ENCODE measurements at regions not wholly inside any gene's neighbourhood (a gene's known extent, or its start where the extent isn't known, plus 50 kb on each side); places are given as distances from the start of the nearest gene placed in this dataset.
"Not testable (repeated sequence)": the region's sequence is repeated elsewhere in the genome, so short reads cannot be mapped to it uniquely, and the experiment has no call there.

DNA sequence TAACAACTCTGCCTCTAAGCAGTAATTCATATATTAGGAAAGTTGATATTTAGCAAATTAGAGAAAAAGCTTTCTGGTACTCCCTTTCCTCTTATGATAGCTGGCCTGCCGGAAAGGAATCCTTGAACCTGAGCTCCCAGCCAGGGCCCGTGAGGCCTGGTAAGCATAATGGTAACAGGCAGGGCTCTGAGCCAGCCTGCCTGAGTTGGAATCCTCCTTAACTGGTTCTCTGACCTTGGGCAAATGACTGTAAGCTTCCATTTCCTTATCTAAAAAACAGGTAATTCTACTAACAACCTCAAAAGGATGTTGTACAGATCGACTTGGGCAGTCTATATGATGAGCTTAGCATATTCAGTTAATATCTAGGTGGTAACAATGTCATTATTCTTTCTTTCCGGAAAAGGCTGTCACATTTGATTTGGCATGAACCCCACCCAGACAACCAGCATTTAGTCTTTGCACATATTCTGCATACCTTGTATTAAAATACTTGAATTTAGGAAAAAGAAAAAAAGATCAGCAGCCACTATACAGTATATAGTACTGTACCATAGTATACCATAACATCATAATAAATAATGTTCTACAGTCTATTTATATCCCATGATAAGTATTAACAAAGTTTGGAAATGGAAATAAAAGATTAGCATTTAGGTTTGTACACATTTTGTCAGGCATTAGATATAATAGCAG, 55.7 kb upstream of the MAP3K1 start:
- DNase-seq (no peak), ATAC-seq (no peak)
- Histone ChIP-seq H3K9me3 (no peaks in the 10 kb centered on the region), H3K27me3 (no peaks in the 10 kb centered on the region), H3K27ac (no peak overlapping the region), H3K4me3 (no peak overlapping the region), H3K36me3 (no peaks in the 10 kb centered on the region), H3K4me1 (no peaks in the 10 kb centered on the region)
- intact Hi-C loops (cut with DNase I; ENCODE audit: low total_unique reads) (no loop called here), in situ Hi-C loops (cut with MboI; ENCODE audit: low sequenced_read_pairs in 4 of 4) (no loop called here)
- TF ChIP-seq POLR2A (IDR thresholded peaks at IDR 0.05), result no peak
- TF ChIP-seq, protein P1, sequence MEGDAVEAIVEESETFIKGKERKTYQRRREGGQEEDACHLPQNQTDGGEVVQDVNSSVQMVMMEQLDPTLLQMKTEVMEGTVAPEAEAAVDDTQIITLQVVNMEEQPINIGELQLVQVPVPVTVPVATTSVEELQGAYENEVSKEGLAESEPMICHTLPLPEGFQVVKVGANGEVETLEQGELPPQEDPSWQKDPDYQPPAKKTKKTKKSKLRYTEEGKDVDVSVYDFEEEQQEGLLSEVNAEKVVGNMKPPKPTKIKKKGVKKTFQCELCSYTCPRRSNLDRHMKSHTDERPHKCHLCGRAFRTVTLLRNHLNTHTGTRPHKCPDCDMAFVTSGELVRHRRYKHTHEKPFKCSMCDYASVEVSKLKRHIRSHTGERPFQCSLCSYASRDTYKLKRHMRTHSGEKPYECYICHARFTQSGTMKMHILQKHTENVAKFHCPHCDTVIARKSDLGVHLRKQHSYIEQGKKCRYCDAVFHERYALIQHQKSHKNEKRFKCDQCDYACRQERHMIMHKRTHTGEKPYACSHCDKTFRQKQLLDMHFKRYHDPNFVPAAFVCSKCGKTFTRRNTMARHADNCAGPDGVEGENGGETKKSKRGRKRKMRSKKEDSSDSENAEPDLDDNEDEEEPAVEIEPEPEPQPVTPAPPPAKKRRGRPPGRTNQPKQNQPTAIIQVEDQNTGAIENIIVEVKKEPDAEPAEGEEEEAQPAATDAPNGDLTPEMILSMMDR (IDR thresholded peaks at IDR 0.05 in 4 of 5, conservative IDR thresholded peaks at IDR 0.05 in 1 of 5), result no peak

DNA sequence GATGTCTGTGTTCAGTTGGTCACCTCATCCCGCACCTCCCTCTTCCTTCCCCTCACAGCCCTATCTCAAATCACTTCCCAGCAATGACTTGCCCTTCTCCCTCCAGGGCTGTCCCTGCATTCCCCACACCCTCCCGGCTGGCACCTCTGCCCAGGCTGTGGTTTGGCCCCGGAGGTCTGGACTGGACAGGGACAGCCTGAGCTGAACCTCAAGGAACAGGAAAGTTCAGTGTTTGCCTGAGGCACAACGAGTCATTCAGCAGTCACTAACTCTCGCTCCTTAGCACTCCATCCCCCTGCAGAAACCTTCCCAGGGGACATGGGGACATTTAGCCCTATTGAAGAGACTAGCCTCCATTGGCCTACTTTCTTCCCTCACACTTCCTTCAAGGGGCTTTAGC, 58.3 kb upstream of the MAP3K1 start:
- Histone ChIP-seq H3K27ac (no peak overlapping the region), H3K27me3 (no peaks in the 10 kb centered on the region), H3K4me1 (no peaks in the 10 kb centered on the region), H3K36me3 (no peaks in the 10 kb centered on the region), H3K4me3 (no peak overlapping the region), H3K9me3 (no peaks in the 10 kb centered on the region)
- DNase-seq (no peak), ATAC-seq (no peak)
- in situ Hi-C loops (cut with MboI; ENCODE audit: low sequenced_read_pairs in 4 of 4), result no loop called here
- intact Hi-C loops (cut with DNase I; ENCODE audit: low total_unique reads), result no loop called here
- TF ChIP-seq, protein P1 (IDR thresholded peaks at IDR 0.05 in 4 of 5, conservative IDR thresholded peaks at IDR 0.05 in 1 of 5), result no peak
- no peak for TF ChIP-seq POLR2A (IDR thresholded peaks at IDR 0.05)

DNA sequence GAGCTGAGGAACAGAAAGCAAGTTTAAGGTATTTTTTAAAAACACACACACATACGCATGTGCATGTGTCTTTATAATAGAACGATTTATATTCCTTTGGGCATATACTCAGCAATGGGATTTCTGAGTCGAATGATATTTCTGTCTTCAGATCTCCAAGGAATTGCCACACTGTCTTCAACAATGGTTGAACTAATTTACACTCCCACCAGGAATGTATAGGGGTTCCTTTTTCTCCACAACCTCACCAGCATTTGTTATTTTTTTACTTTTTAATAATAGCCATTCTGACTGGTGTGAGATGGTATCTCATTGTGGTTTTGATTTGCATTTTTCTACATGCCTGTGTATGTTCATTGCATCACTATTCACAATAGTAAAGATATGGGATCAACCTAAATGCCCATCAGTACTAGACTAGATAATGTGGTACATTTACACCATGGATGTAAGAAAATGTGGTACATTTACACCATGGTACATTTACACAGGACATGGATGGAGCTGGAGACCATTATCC, 60.3 kb upstream of the MAP3K1 start:
- intact Hi-C loops (cut with DNase I; ENCODE audit: low total_unique reads), result no loop called here
- H3K4me1 ChIP-seq, result no peaks in the 10 kb centered on the region
- in situ Hi-C loops (cut with MboI; ENCODE audit: low sequenced_read_pairs in 4 of 4), result no loop called here
- TF ChIP-seq, protein P1 (IDR thresholded peaks at IDR 0.05 in 4 of 5, conservative IDR thresholded peaks at IDR 0.05 in 1 of 5), result no peak
- no peak for TF ChIP-seq POLR2A (IDR thresholded peaks at IDR 0.05)
- no peak overlapping the region for H3K27ac ChIP-seq
- no peaks in the 10 kb centered on the region for H3K27me3 ChIP-seq
- H3K9me3 ChIP-seq, result no peaks in the 10 kb centered on the region
- no peaks in the 10 kb centered on the region for H3K36me3 ChIP-seq
- DNase-seq (no peak), ATAC-seq (no peak)
- no peak overlapping the region for H3K4me3 ChIP-seq

DNA sequence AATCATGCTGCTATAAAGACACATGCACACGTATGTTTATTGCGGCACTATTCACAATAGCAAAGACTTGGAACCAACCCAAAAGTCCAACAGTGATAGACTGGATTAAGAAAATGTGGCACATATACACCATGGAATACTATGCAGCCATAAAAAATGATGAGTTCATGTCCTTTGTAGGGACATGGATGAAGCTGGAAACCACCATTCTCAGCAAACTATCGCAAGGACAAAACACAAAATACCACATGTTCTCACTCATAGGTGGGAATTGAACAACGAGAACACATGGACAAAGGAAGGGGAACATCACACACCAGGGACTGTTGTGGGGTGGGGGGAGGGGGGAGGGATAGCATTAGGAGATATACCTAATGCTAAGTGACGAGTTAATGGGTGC, 61.8 kb upstream of the MAP3K1 start:
- DNase-seq; intact Hi-C loops (cut with DNase I; ENCODE audit: low total_unique reads); H3K27me3 ChIP-seq; ATAC-seq; H3K27ac ChIP-seq; H3K9me3 ChIP-seq; in situ Hi-C loops (cut with MboI; ENCODE audit: low sequenced_read_pairs in 4 of 4); H3K4me3 ChIP-seq; H3K4me1 ChIP-seq; H3K36me3 ChIP-seq: not testable (repeated sequence)

DNA sequence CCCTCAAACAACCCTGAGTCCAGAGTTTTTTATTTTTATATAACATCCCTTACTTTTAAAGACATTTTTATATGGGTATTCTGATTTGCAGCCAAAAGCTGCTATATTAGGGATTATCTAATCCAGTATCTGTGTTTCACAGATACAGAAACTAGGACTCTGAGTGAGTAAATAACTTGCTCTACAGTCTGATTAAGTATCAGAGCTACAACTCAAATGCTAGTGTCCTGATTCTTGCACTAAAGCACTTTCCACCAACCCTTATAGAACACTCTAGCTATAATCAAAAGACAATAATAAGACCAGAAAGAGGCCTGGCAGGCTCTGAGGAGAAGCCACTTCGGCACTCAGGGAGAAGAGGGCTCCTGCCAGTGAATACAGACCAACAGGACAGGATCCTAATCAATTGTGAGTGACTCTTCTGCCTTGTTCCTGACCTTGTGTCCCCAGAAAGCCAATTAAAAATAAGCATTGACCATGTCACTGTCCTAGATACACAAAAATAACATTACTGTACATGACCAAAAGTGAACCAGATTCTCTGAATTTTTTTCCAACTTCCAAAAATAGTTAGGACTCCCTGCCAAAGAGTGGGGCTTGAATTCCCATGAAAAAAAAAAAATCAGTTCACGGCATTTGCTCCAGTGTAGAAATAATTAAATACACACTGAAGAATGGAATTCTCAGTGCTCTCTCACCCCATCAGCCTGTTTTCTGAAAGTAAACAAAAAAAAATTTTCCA, 63.6 kb upstream of the MAP3K1 start:
- in situ Hi-C loops (cut with MboI; ENCODE audit: low sequenced_read_pairs in 4 of 4) (no loop called here), intact Hi-C loops (cut with DNase I; ENCODE audit: low total_unique reads) (no loop called here)
- Histone ChIP-seq H3K27ac (no peak overlapping the region), H3K36me3 (no peaks in the 10 kb centered on the region), H3K27me3 (no peaks in the 10 kb centered on the region), H3K4me3 (no peak overlapping the region), H3K4me1 (no peaks in the 10 kb centered on the region), H3K9me3 (no peaks in the 10 kb centered on the region)
- no peak for DNase-seq
- no peak for ATAC-seq
- TF ChIP-seq POLR2A (IDR thresholded peaks at IDR 0.05), result no peak
- TF ChIP-seq, protein P1 (IDR thresholded peaks at IDR 0.05 in 4 of 5, conservative IDR thresholded peaks at IDR 0.05 in 1 of 5), result no peak

Measured in gastrocnemius medialis (tissue), 4 donors.